Esophagus (tissue), 2 donors: ENCODE measurements at regions not wholly inside any gene's neighbourhood (a gene's known extent, or its start where the extent isn't known, plus 50 kb on each side); places are given as distances from the start of the nearest gene placed in this dataset.
A peak's percentile ranks its signal among the peaks of the same experiment; 100 is the strongest.

Source experiments
- H3K27ac ChIP-seq, 2 donors: one replicate each; pipeline ENCODE4 v1.5.1; 2013; ENCODE audit warnings: low read depth in 2 of 2, mild to moderate bottlenecking in 2 of 2, inconsistent platforms in 1 of 2, low read length in 1 of 2, moderate library complexity in 1 of 2
- H3K27me3 ChIP-seq, 2 donors: one replicate each; pipeline ENCODE4 v1.6.1; 2013; ENCODE audit warnings: low read length in 2 of 2, control low read depth in 1 of 2, mild to moderate bottlenecking in 1 of 2; ENCODE audit not compliant: insufficient read depth in 2 of 2, control insufficient read depth in 1 of 2
- H3K36me3 ChIP-seq, 2 donors: one replicate each; pipeline ENCODE4 v1.6.1; 2013; ENCODE audit warnings: low read length in 1 of 2; ENCODE audit not compliant: control insufficient read depth in 2 of 2, insufficient read depth in 2 of 2
- H3K4me1 ChIP-seq, 2 donors: one replicate each; pipeline ENCODE4 v1.6.1; 2013; ENCODE audit warnings: low read length in 1 of 2; ENCODE audit not compliant: control insufficient read depth in 2 of 2, insufficient read depth in 2 of 2
- H3K4me3 ChIP-seq, 2 donors: one replicate each; pipeline ENCODE4 v1.5.1; 2013; ENCODE audit warnings: low read length in 2 of 2, mild to moderate bottlenecking in 2 of 2, low read depth in 1 of 2, moderate library complexity in 1 of 2
- H3K9me3 ChIP-seq, 2 donors: one replicate each; pipeline ENCODE4 v1.6.1; 2013; ENCODE audit warnings: mild to moderate bottlenecking in 2 of 2, low read depth in 1 of 2, low read length in 1 of 2, moderate library complexity in 1 of 2; ENCODE audit not compliant: control insufficient read depth in 2 of 2, insufficient read depth in 1 of 2
- WGBS, 2 donors: extraction: QIAGEN DNeasy Blood & Tissue Kit; methylation state at CpG; one replicate each; pipeline ENCODE4 v1.1.7; 2013; 5-methylcytosine and 5-hydroxymethylcytosine counted together
- donor health status: healthy with polysubstance abuse.
- donor health status: Bipolar disorder and iron deficiency.

- Histone ChIP-seq H3K36me3 (peaks cover 11 to 47% of the 10 kb centered on the region in 2 donors), H3K9me3 (peaks cover 0 to 3% of the 10 kb centered on the region in 2 donors), H3K4me1 (peaks cover 7 to 18% of the 10 kb centered on the region in 2 donors), H3K27me3 (no peaks in the 10 kb centered on the region), H3K4me3 (no peak overlapping the region), H3K27ac (no peak overlapping the region)
- 79 to 81% methylated on average over 9 of the region's 9 CpGs for WGBS, 2 donors
Observed at GRCh38 chr12:124478416-124478815, 89.0 kb downstream of the NCOR2 start.

- no peak overlapping the region for H3K27ac ChIP-seq
- no peaks in the 10 kb centered on the region for H3K27me3 ChIP-seq
- H3K9me3 ChIP-seq, result peaks cover 3 to 10% of the 10 kb centered on the region in 2 donors
- 69 to 76% methylated on average over 15 of the region's 15 CpGs for WGBS, 2 donors
- peaks cover 7 to 18% of the 10 kb centered on the region in 2 donors for H3K4me1 ChIP-seq
- H3K4me3 ChIP-seq, result no peak overlapping the region
- peaks cover 17 to 44% of the 10 kb centered on the region in 2 donors for H3K36me3 ChIP-seq
Observed at GRCh38 chr12:124477107-124477915, 90.1 kb downstream of the NCOR2 start.

GRCh38 chr12:124476011-124476400 is 91.4 kb downstream of the NCOR2 start:
- Histone ChIP-seq H3K36me3 (peaks cover 17 to 44% of the 10 kb centered on the region in 2 donors), H3K9me3 (peaks cover 3 to 10% of the 10 kb centered on the region in 2 donors), H3K4me3 (no peak overlapping the region), H3K27ac (no peak overlapping the region), H3K4me1 (peaks cover 7 to 14% of the 10 kb centered on the region in 2 donors), H3K27me3 (no peaks in the 10 kb centered on the region)
- WGBS, 2 donors, result 95 to 96% methylated on average over 10 of the region's 10 CpGs

- H3K27ac ChIP-seq, result no peak overlapping the region
- H3K4me1 ChIP-seq, result peaks cover 7 to 10% of the 10 kb centered on the region in 2 donors
- H3K4me3 ChIP-seq, result no peak overlapping the region
- H3K27me3 ChIP-seq, result no peaks in the 10 kb centered on the region
- 82 to 87% methylated on average over 14 of the region's 14 CpGs for WGBS, 2 donors
- peaks cover 17 to 47% of the 10 kb centered on the region in 2 donors for H3K36me3 ChIP-seq
- H3K9me3 ChIP-seq, result peaks cover 3 to 10% of the 10 kb centered on the region in 2 donors
Observed at GRCh38 chr12:124475295-124476010, 92.0 kb downstream of the NCOR2 start.

- Histone ChIP-seq H3K4me1 (peaks cover 3 to 6% of the 10 kb centered on the region in 2 donors), H3K36me3 (peaks cover 17 to 50% of the 10 kb centered on the region in 2 donors), H3K4me3 (no peak overlapping the region), H3K9me3 (peaks cover 3 to 10% of the 10 kb centered on the region in 2 donors), H3K27ac (peak overlapping the region in 1 of 2 donors; percentile 14), H3K27me3 (no peaks in the 10 kb centered on the region)
- 76 to 80% methylated on average over 9 of the region's 9 CpGs for WGBS, 2 donors
Observed at GRCh38 chr12:124474709-124475108, 92.7 kb downstream of the NCOR2 start.

GRCh38 chr12:124472690-124473279 is 94.6 kb downstream of the NCOR2 start:
- WGBS, 2 donors, result 96 to 98% methylated on average over 14 of the region's 14 CpGs
- H3K36me3 ChIP-seq, result peaks cover 17 to 45% of the 10 kb centered on the region in 2 donors

GRCh38 chr12:124471828-124472227 is 95.6 kb downstream of the NCOR2 start:
- WGBS, 2 donors, result 68 to 74% methylated on average over 2 of the region's 2 CpGs
- peaks cover 3 to 17% of the 10 kb centered on the region in 2 donors for H3K9me3 ChIP-seq

More at GRCh38 chr12:124472690-124473279, 94.6 kb downstream of the NCOR2 start:
- no peak overlapping the region for H3K27ac ChIP-seq
- peaks cover 3 to 17% of the 10 kb centered on the region in 2 donors for H3K9me3 ChIP-seq
- H3K27me3 ChIP-seq, result no peaks in the 10 kb centered on the region
- no peak overlapping the region for H3K4me3 ChIP-seq
- no peaks in the 10 kb centered on the region for H3K4me1 ChIP-seq

GRCh38 chr12:124470806-124471205 is 96.6 kb downstream of the NCOR2 start:
- Histone ChIP-seq H3K4me3 (no peak overlapping the region), H3K9me3 (peaks cover 3 to 17% of the 10 kb centered on the region in 2 donors), H3K36me3 (peaks cover 12 to 41% of the 10 kb centered on the region in 2 donors), H3K27me3 (no peaks in the 10 kb centered on the region), H3K4me1 (peaks cover 0 to 3% of the 10 kb centered on the region in 2 donors), H3K27ac (no peak overlapping the region)
- WGBS, 2 donors, result 94 to 95% methylated on average over 10 of the region's 10 CpGs

More at GRCh38 chr12:124471828-124472227, 95.6 kb downstream of the NCOR2 start:
- Histone ChIP-seq H3K36me3 (peaks cover 17 to 42% of the 10 kb centered on the region in 2 donors), H3K27ac (no peak overlapping the region), H3K27me3 (no peaks in the 10 kb centered on the region), H3K4me1 (no peaks in the 10 kb centered on the region), H3K4me3 (no peak overlapping the region)

- Histone ChIP-seq H3K27me3 (no peaks in the 10 kb centered on the region), H3K27ac (no peak overlapping the region), H3K9me3 (peaks cover 3 to 20% of the 10 kb centered on the region in 2 donors), H3K4me1 (peaks cover 1 to 3% of the 10 kb centered on the region in 2 donors), H3K4me3 (no peak overlapping the region), H3K36me3 (peaks cover 16 to 44% of the 10 kb centered on the region in 2 donors)
- WGBS, 2 donors, result 96 to 97% methylated on average over 5 of the region's 5 CpGs
Observed at GRCh38 chr12:124470139-124470538, 97.3 kb downstream of the NCOR2 start.
